ENCODE measurements at regions not wholly inside any gene's neighbourhood (a gene's known extent, or its start where the extent isn't known, plus 50 kb on each side); places are given as distances from the start of the nearest gene placed in this dataset.

- H3K4me3 ChIP-seq: no peak overlapping the region
- no peak for DNase-seq
- TF ChIP-seq CTCF (IDR thresholded peaks at IDR 0.05) (no peak), POLR2A (IDR thresholded peaks at IDR 0.05) (no peak)
- peaks cover 0 to 3% (median 0%) of the 10 kb centered on the region in 12 donors for H3K4me1 ChIP-seq
- no peaks in the 10 kb centered on the region for H3K36me3 ChIP-seq
- intact Hi-C loops (cut with DNase I): no loop called here
- no peak overlapping the region for H3K27ac ChIP-seq
- H3K9me3 ChIP-seq: peaks cover 0 to 3% (median 0%) of the 10 kb centered on the region in 12 donors
- no peaks in the 10 kb centered on the region for H3K27me3 ChIP-seq
- ATAC-seq: peak in 1 of 4 donors; percentile 20
- WGBS, 4 donors: 88 to 95% (median 90%) methylated on average over 5 of the region's 5 CpGs
Measured at GRCh38 chr2:190812506-190813294, 67.9 kb upstream of the GLS start.

GRCh38 chr2:190815226-190815625 lies 65.4 kb upstream of the GLS start:
- H3K27ac ChIP-seq: no peak overlapping the region
- ATAC-seq (no peak), DNase-seq (no peak)
- H3K27me3 ChIP-seq: no peaks in the 10 kb centered on the region
- H3K4me3 ChIP-seq: no peak overlapping the region
- no peaks in the 10 kb centered on the region for H3K36me3 ChIP-seq
- intact Hi-C loops (cut with DNase I): no loop called here
- TF ChIP-seq POLR2A (IDR thresholded peaks at IDR 0.05): no peak
- no peak for TF ChIP-seq CTCF (IDR thresholded peaks at IDR 0.05)
- 71 to 77% (median 76%) methylated on average over 2 of the region's 2 CpGs for WGBS, 4 donors
- H3K4me1 ChIP-seq: peaks cover 0 to 9% (median 0%) of the 10 kb centered on the region in 12 donors
- H3K9me3 ChIP-seq: peaks cover 0 to 3% (median 0%) of the 10 kb centered on the region in 12 donors

- Histone ChIP-seq H3K27me3 (no peaks in the 10 kb centered on the region), H3K4me3 (no peak overlapping the region), H3K9me3 (peaks cover 0 to 3% (median 0%) of the 10 kb centered on the region in 12 donors), H3K27ac (no peak overlapping the region), H3K36me3 (no peaks in the 10 kb centered on the region), H3K4me1 (peaks cover 0 to 9% (median 0%) of the 10 kb centered on the region in 12 donors)
- DNase-seq (no peak), ATAC-seq (no peak)
- TF ChIP-seq POLR2A (IDR thresholded peaks at IDR 0.05) (no peak), CTCF (IDR thresholded peaks at IDR 0.05) (no peak)
- intact Hi-C loops (cut with DNase I): no loop called here
Measured at GRCh38 chr2:190817082-190817481, 63.5 kb upstream of the GLS start.

- peak in 3 of 4 donors; percentile 44 to 86 (median 66) for ATAC-seq
- Histone ChIP-seq H3K27me3 (no peaks in the 10 kb centered on the region), H3K9me3 (peaks cover 0 to 13% (median 0%) of the 10 kb centered on the region in 12 donors), H3K27ac (peak overlapping the region in 1 of 12 donors; percentile 26), H3K4me1 (peaks cover 0 to 9% (median 0%) of the 10 kb centered on the region in 12 donors), H3K4me3 (no peak overlapping the region), H3K36me3 (no peaks in the 10 kb centered on the region)
- 31 to 46% (median 36%) methylated on average over 3 of the region's 3 CpGs for WGBS, 4 donors
- DNase-seq: no peak
- intact Hi-C loops (cut with DNase I): no loop called here
- TF ChIP-seq CTCF (IDR thresholded peaks at IDR 0.05) (no peak), POLR2A (IDR thresholded peaks at IDR 0.05) (no peak)
Measured at GRCh38 chr2:190819840-190820301, 60.8 kb upstream of the GLS start.
